ENCODE measurements at regions not wholly inside any gene's neighbourhood (a gene's known extent, or its start where the extent isn't known, plus 50 kb on each side); places are given as distances from the start of the nearest gene placed in this dataset.

- TF ChIP-seq CTCF (IDR thresholded peaks at IDR 0.05) (no peak), POLR2A (IDR thresholded peaks at IDR 0.05) (no peak)
These were observed 96.4 kb downstream of the CPZ start for GRCh38 chr4:8688908-8689445.

All from breast epithelium (tissue), 3 donors.